Activated CD4-positive, alpha-beta T cell treated with anti-CD3 and anti-CD28 coated beads, Interleukin-2, amount 10 ng/mL, durations not matched to agents 24 days and 14 days (primary cell): ENCODE measurements at regions not wholly inside any gene's neighbourhood (a gene's known extent, or its start where the extent isn't known, plus 50 kb on each side); places are given as distances from the start of the nearest gene placed in this dataset.
"Not testable (repeated sequence)": the region's sequence is repeated elsewhere in the genome, so short reads cannot be mapped to it uniquely, and the experiment has no call there.

Source experiments
- DNase-seq: peaks from one replicate; pipeline ENCODE4 v3.0.0; 2022
- H3K27ac Mint-ChIP-seq: one replicate; pipeline ENCODE4 v1.8.0; 2022; ENCODE audit warnings: mild to moderate bottlenecking, mixed read lengths
- H3K27me3 Mint-ChIP-seq: one replicate; pipeline ENCODE4 v1.8.0; 2022; ENCODE audit warnings: mixed read lengths
- H3K36me3 Mint-ChIP-seq: one replicate; pipeline ENCODE4 v1.8.0; 2022; ENCODE audit warnings: low read depth, mild to moderate bottlenecking, mixed read lengths
- H3K4me1 Mint-ChIP-seq: one replicate; pipeline ENCODE4 v1.8.0; 2021; ENCODE audit warnings: mixed read lengths
- H3K4me3 Mint-ChIP-seq: one replicate; pipeline ENCODE4 v1.8.0; 2022; ENCODE audit warnings: mild to moderate bottlenecking, moderate library complexity, mixed read lengths
- H3K9me3 Mint-ChIP-seq: one replicate; pipeline ENCODE4 v1.8.0; 2021; ENCODE audit warnings: mixed read lengths
- intact Hi-C: fragments of 100-400 bp; cut with micrococcal nuclease; formaldehyde crosslinking; loops from one replicate; pipeline ENCODE4 v1.15.1; 2023

GRCh38 chr2:35526741-35527140 lies 828.8 kb upstream of the CRIM1 start:
- intact Hi-C loops, result no loop called here
- Mint-ChIP-seq H3K9me3 (peaks cover 4% of the 10 kb centered on the region), H3K4me1 (no peaks in the 10 kb centered on the region), H3K4me3 (no peak overlapping the region), H3K36me3 (no peaks in the 10 kb centered on the region), H3K27me3 (no peaks in the 10 kb centered on the region), H3K27ac (no peak overlapping the region)
- no peak for DNase-seq

DNA sequence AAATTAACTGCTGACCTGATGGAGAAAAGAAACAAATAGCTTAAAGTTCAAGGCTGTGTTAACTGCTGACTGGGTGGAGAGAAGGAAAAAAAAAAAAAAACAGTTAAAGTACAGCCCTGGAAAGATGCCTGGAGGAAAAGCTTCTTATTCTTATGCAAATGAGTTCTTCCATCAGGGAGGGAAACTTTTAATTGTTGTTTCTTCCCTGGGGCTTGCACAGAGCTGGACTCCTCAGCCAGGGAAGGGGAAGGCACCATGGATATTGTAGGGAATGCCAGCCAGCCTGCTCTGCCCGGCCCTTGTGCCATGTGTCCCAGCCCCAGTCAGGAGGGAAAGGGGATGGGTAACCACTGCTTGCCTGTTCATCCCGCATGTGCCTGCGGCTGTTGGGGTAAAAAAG lies 833.1 kb upstream of the CRIM1 start:
- Mint-ChIP-seq H3K4me3 (no peak overlapping the region), H3K4me1 (no peaks in the 10 kb centered on the region), H3K27ac (no peak overlapping the region), H3K9me3 (peaks cover 7% of the 10 kb centered on the region), H3K27me3 (no peaks in the 10 kb centered on the region), H3K36me3 (no peaks in the 10 kb centered on the region)
- DNase-seq, result no peak
- intact Hi-C loops, result no loop called here

DNA sequence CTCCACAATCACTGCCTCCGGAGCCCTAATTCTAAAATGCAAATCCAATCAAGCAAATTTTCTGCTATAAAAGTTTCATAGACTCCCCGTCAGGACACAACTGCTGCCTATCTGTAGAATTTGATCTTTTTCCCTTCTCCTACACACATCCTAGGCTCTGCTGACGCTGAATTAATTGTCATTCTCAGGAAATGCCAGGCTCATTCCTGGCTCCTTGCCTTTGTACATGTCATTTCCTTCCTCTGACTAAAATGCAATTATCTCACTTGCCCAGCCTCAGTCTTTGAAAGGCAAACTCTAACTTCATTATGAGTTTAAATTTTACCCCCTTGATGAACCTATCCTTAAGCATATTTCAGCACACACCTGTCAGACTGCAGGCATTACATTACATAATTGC lies 844.9 kb upstream of the CRIM1 start:
- H3K36me3 Mint-ChIP-seq, result no peaks in the 10 kb centered on the region
- no peak overlapping the region for H3K27ac Mint-ChIP-seq
- no peaks in the 10 kb centered on the region for H3K9me3 Mint-ChIP-seq
- DNase-seq, result no peak
- H3K4me1 Mint-ChIP-seq, result no peaks in the 10 kb centered on the region
- H3K27me3 Mint-ChIP-seq, result no peaks in the 10 kb centered on the region
- no peak overlapping the region for H3K4me3 Mint-ChIP-seq
- intact Hi-C loops, result no loop called here

DNA sequence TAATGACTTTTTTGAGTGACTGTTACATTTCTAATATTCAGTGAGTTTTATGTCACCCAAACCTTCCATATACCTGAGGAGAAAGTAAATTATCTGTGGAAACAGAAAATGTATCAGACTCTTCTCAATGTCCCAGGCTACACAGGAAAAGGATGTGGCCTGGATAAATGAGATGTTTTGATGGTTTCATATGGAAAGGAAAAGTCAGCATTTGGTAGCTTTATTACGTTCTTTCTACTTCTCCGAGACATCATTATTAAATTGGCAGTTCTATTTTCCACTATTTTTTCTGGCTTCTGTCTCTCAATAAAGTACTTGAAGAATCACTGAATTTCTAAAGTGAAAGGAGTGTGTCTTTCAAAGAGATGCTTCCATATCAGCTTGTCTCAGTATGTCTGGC lies 847.0 kb upstream of the CRIM1 start:
- intact Hi-C loops, result no loop called here
- no peak overlapping the region for H3K4me3 Mint-ChIP-seq
- no peaks in the 10 kb centered on the region for H3K4me1 Mint-ChIP-seq
- no peaks in the 10 kb centered on the region for H3K27me3 Mint-ChIP-seq
- no peak for DNase-seq
- H3K36me3 Mint-ChIP-seq, result no peaks in the 10 kb centered on the region
- H3K27ac Mint-ChIP-seq, result no peak overlapping the region
- no peaks in the 10 kb centered on the region for H3K9me3 Mint-ChIP-seq

DNA sequence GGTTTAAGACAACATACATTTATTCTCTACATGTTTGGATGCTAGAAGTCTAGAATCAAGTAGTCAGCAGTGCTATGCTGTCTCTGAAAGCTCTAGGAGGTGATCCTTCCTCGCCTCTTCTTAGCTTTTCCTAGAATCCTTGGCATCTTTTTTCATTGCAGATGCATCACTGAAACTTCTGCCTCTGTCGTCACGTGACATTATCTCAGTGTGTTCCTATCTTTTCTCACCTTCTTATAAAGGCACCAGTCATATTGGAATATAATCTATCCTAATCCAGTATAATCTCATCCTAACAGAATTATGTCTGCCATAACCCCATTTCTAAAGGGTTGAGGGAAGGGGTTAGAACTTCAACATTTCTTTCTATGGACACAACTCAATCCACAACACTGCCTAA lies 851.2 kb upstream of the CRIM1 start:
- no peak overlapping the region for H3K27ac Mint-ChIP-seq

GRCh38 chr2:35503738-35504199 lies 851.8 kb upstream of the CRIM1 start:
- Mint-ChIP-seq H3K4me1 (no peaks in the 10 kb centered on the region), H3K27me3 (no peaks in the 10 kb centered on the region), H3K4me3 (no peak overlapping the region), H3K27ac (no peak overlapping the region), H3K9me3 (no peaks in the 10 kb centered on the region), H3K36me3 (no peaks in the 10 kb centered on the region)
- no peak for DNase-seq
- intact Hi-C loops, result no loop called here

More for the DNA sequence above, 851.2 kb upstream of the CRIM1 start:
- no peak overlapping the region for H3K4me3 Mint-ChIP-seq
- H3K36me3 Mint-ChIP-seq, result no peaks in the 10 kb centered on the region
- intact Hi-C loops, result no loop called here
- no peaks in the 10 kb centered on the region for H3K27me3 Mint-ChIP-seq
- H3K4me1 Mint-ChIP-seq, result no peaks in the 10 kb centered on the region
- no peak for DNase-seq
- no peaks in the 10 kb centered on the region for H3K9me3 Mint-ChIP-seq

DNA sequence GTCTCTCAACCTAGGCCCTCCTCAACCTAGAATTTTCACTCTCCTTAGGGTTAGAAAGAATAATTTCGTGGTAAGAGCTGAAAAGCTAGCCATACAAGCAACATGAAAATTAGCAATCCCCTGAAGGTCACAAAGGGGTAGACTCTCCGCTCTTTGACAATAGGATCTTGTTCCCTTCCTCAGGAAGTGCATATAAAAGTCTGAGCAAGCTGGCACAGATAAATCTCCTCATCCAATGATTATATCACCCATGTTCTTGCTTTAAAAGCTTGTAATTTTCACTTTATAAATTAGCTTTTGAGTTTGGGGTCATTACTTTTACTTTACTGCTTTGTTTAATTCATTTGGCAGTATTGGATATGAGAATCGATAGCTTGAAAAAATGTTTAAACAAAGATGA lies 852.3 kb upstream of the CRIM1 start:
- intact Hi-C loops, result no loop called here
- no peak overlapping the region for H3K4me3 Mint-ChIP-seq
- no peak for DNase-seq
- no peaks in the 10 kb centered on the region for H3K36me3 Mint-ChIP-seq
- no peaks in the 10 kb centered on the region for H3K9me3 Mint-ChIP-seq
- H3K27ac Mint-ChIP-seq, result no peak overlapping the region
- no peaks in the 10 kb centered on the region for H3K4me1 Mint-ChIP-seq
- H3K27me3 Mint-ChIP-seq, result no peaks in the 10 kb centered on the region

- Mint-ChIP-seq H3K9me3 (no peaks in the 10 kb centered on the region), H3K27me3 (no peaks in the 10 kb centered on the region), H3K4me1 (no peaks in the 10 kb centered on the region), H3K27ac (no peak overlapping the region), H3K36me3 (no peaks in the 10 kb centered on the region), H3K4me3 (no peak overlapping the region)
- intact Hi-C loops, result no loop called here
- DNase-seq, result no peak
Measured at GRCh38 chr2:35501076-35501475, 854.5 kb upstream of the CRIM1 start.

- H3K9me3 Mint-ChIP-seq, result no peaks in the 10 kb centered on the region
- no peaks in the 10 kb centered on the region for H3K36me3 Mint-ChIP-seq
- H3K4me1 Mint-ChIP-seq, result no peaks in the 10 kb centered on the region
- no peak overlapping the region for H3K4me3 Mint-ChIP-seq
- no peak overlapping the region for H3K27ac Mint-ChIP-seq
- intact Hi-C loops, result no loop called here
- DNase-seq, result no peak
- H3K27me3 Mint-ChIP-seq, result no peaks in the 10 kb centered on the region
Measured at GRCh38 chr2:35496022-35496421, 859.6 kb upstream of the CRIM1 start.

DNA sequence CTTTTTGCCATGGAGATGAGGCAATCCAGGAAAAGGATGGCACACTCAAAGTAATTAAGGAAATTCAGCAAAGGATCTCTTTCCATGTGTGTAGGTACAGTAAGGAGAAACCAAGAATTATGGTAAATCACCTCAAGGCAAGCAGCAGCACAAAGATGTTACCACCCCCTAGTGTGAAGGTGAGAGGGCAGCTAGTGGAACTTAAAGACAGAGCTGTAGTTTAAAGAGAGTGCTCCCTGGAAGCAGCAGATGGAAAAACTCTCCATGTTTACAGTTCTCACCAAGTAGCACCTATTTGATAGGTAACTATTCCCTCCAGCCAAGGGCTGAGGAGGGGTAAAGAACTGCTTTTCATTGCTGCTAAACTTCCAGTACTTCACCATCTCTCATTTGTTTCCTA lies 860.4 kb upstream of the CRIM1 start:
- no peaks in the 10 kb centered on the region for H3K9me3 Mint-ChIP-seq
- H3K27ac Mint-ChIP-seq, result no peak overlapping the region
- no peak overlapping the region for H3K4me3 Mint-ChIP-seq
- no peak for DNase-seq
- no peaks in the 10 kb centered on the region for H3K4me1 Mint-ChIP-seq
- no peaks in the 10 kb centered on the region for H3K36me3 Mint-ChIP-seq
- no peaks in the 10 kb centered on the region for H3K27me3 Mint-ChIP-seq
- intact Hi-C loops, result no loop called here

DNA sequence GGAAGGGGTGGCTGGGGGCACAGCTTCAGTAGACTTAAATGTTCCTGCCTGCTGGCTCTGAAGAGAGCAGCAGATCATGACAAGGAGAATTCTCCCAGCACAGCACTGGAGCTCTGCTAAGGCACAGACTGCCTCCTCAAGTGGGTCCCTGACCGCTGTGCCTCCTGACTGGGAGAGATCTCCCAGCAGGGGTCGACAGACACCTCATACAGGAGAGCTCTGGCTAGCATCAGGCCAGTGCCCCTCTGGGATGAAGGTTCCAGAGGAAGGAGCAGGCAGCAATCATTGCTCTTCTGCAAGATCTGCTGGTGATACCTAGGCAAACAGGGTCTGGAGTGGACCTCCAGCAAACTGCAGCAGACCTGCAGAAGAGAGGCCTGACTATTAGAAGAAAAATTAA lies 877.5 kb upstream of the CRIM1 start:
- H3K4me1 Mint-ChIP-seq, H3K4me3 Mint-ChIP-seq, H3K9me3 Mint-ChIP-seq, H3K36me3 Mint-ChIP-seq, H3K27me3 Mint-ChIP-seq, DNase-seq, intact Hi-C loops, H3K27ac Mint-ChIP-seq: not testable (repeated sequence)

DNA sequence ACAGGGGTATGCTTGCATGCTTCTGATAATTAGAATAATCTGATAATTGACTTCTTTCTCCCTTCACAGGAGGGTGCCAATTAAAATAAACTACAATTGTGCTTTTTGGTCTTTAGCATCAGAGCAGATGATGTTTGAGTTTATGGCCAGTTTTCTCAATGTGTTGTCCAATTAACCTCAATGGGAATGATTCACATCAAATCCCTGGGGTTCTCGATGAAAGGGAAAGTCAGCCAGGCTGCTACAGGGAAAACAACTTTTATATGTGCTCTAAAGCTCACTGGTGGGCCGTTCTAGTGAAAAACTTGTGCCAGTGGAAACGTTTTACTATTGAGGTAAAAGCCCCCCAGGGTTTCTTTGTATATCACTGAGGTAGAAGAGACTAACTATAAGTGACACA lies 887.3 kb upstream of the CRIM1 start:
- Mint-ChIP-seq H3K27me3 (no peaks in the 10 kb centered on the region), H3K9me3 (no peaks in the 10 kb centered on the region), H3K36me3 (no peaks in the 10 kb centered on the region), H3K4me3 (no peak overlapping the region), H3K27ac (no peak overlapping the region), H3K4me1 (no peaks in the 10 kb centered on the region)
- no peak for DNase-seq
- intact Hi-C loops, result no loop called here

DNA sequence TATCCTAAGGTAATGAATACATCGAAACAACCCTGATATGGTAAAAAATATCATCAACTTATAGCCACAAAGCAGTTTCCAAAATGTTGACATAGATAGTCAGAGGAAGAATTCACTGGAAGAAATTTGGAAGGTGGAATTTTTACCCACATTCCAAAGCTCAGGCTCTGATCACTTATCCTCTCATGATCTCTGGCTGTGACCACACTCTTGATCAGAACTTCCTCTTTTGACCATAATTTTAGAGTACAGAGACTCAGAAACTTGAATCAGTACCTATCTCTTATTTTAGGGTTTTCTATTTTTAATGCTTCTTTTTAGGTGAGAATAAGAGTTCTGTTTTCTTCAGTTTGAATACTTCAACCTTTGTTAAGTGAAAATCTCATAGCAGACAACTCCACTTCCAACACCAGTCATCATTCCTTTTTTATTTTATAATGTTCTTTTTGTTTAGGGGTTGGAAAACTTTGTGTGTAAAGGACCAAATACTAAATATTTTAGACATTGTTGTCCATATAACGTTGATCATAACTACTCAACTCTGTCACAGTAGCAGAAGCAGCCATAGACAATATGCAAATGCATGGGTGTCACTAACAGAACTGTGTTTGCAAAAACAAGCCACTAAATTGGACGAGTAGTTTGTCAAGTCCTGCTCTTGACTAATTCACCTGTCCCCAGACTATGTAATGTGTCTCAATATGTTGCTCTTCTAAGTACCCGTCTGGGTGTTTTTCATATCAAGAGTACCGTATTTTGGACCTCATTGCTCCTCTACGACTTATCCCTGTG lies 891.6 kb upstream of the CRIM1 start:
- intact Hi-C loops, result no loop called here
- Mint-ChIP-seq H3K27me3 (no peaks in the 10 kb centered on the region), H3K27ac (no peak overlapping the region), H3K9me3 (no peaks in the 10 kb centered on the region), H3K4me3 (no peak overlapping the region), H3K36me3 (no peaks in the 10 kb centered on the region), H3K4me1 (no peaks in the 10 kb centered on the region)
- no peak for DNase-seq

DNA sequence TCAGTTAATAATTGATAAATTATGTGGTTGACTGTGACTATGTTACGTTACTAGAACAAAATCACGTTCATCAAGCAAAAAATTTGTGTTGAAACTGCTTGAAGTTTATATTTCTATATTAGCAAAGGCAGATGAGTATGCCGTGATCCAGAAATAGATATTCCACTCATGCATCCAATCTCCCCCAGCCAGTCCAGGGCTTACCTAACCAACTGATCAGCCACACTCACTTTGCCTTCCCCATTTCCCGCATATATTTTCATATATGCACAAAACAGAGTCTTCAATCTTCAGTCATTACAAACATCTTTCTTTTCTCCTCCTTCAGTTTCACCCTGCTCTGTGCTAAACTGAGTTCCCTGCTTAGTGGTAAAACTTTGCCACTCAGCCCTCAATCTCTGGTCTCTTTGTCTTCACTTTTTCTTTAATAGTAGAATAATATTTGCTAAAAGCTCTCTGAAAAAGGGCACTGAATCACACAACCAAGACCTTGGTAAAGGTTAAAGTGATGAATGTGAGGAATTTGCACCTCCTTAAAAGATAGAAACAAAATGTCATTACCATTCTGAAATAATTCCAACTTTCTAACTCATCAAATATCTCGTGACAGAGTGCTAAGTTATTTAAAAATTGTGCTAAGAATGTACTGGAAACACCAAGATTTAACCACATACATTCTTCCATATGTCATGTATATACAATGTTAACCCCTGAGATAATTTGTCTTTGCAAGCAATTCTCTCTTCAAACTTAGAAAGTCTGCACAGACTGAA lies 893.2 kb upstream of the CRIM1 start:
- Mint-ChIP-seq H3K4me3 (no peak overlapping the region), H3K27me3 (no peaks in the 10 kb centered on the region), H3K4me1 (no peaks in the 10 kb centered on the region), H3K27ac (no peak overlapping the region), H3K36me3 (no peaks in the 10 kb centered on the region), H3K9me3 (no peaks in the 10 kb centered on the region)
- intact Hi-C loops, result no loop called here
- no peak for DNase-seq
